Testis (tissue), 2 donors: ENCODE measurements at regions not wholly inside any gene's neighbourhood (a gene's known extent, or its start where the extent isn't known, plus 50 kb on each side); places are given as distances from the start of the nearest gene placed in this dataset.

Source experiments
- CTCF ChIP-seq, 3 experiments: fragments of 450-650 bp in 2 of 3; fragments of 200-600 bp in 1 of 3; sonication (generic) in 1 of 3; IDR thresholded peaks; one replicate each; pipeline ENCODE4 v1.5.1; 2016 to 2019; ENCODE audit warnings: antibody characterized with exemption in 3 of 3, mild to moderate bottlenecking in 2 of 3, moderate library complexity in 1 of 3
- POLR2A ChIP-seq: fragments of 450-650 bp; IDR thresholded peaks from one replicate; pipeline ENCODE4 v1.6.1; 2017; ENCODE audit warnings: antibody characterized with exemption, mild to moderate bottlenecking, moderate library complexity

DNA sequence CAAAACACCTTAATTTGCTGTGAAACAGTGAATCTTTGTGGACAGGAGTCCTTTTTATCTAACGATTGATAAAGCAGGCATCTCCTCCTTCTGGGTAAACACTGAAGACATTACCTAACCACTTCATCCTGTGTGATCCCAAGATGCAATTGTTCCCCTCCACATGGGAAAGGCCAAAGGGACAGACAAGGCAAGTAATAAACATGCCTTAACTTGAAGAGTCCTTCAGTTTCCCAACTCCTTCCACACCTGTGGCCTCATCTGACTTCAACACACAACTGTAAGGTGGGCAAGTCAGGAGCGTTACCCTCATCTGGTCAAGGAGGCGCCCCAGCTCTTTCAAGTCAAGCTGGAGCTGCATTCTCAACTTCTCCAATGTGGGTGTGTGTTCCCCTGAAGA is 278.6 kb downstream of the ABCC12 start:
- TF ChIP-seq CTCF (IDR thresholded peaks at IDR 0.05) (no peak), POLR2A (no peak)
